ENCODE measurements at regions not wholly inside any gene's neighbourhood (a gene's known extent, or its start where the extent isn't known, plus 50 kb on each side); places are given as distances from the start of the nearest gene placed in this dataset.

DNA sequence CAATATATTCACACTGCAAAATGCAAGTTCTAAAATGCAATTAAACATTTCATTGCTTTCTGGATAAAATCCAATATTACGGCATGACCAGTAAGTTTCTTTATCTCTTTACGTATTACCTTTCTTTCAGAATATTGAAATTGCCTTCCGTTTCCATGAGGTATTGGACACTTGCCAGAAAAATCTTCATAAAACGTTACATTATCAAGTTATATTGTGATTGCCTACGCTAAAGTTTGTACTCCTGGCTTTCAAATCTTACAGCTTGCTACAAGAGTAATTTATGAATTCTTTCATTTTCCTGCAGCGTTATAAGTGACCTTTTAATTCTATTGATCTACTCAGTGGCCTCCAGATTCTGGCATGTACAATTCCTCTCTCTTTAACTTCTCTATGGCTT is 1349.3 kb downstream of the OTOL1 start:
- no peak for DNase-seq (ENCODE audit: missing footprints)
- intact Hi-C loops (cut with DNase I) = no loop called here
- ATAC-seq = no peak

DNA sequence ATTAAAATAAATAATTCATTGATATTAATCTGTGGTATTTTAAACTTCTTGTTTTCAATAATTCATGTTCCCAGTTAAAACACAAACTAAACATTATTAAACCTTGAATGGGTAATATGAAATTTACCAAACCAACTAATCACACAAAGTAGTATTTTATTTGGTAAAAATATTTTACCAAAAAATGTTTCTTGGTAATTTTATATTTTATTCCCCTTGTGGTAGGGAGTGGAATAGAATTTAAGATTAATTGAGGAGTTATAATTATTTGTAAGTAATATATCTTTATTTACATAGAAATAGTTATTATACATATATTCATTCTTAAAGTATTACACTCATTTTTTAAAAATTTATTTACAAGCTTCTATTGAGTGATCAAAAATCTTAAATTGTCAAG is 1350.9 kb downstream of the OTOL1 start:
- intact Hi-C loops (cut with DNase I) = no loop called here
- ATAC-seq = no peak
- DNase-seq (ENCODE audit: missing footprints) = no peak

DNA sequence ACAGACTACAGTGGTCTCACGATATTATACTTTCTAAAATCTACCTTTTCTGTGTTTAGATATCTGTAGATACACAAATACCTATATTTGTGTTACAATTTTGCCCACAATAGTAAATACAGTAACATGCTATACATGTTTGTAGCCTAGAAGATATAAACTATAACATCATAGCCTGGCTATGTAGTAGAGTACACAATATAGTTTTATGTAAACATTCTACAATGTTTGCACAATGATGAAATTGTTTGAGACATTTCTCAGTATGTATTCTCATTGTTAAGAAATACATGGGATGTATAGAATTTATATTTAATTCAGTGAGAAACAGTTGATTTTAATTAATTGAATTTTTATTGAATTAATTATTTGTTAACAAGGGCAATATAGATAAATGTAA is 1367.0 kb downstream of the OTOL1 start:
- intact Hi-C loops (cut with DNase I) = no loop called here
- ATAC-seq (no peak), DNase-seq (ENCODE audit: missing footprints) (no peak)

DNA sequence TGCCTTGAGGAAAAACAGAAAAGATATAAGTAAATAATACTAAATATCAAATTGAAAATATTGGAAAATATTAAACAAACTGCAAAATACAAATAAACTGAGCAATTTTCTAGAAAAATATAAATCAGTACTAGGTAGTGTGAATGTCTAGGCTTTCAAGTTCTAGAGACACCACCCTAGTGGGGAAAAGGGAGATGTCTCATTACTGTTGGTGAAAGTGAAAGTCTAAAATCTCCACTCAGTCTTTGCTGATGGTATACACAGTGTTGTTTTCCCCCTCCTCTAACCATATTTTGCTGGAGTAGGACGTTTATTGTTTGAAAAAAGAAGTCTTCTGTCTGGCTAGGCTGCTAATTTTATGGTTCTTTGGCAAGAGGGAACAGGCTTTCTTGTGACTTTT is 1368.9 kb downstream of the OTOL1 start:
- intact Hi-C loops (cut with DNase I) = no loop called here

DNA sequence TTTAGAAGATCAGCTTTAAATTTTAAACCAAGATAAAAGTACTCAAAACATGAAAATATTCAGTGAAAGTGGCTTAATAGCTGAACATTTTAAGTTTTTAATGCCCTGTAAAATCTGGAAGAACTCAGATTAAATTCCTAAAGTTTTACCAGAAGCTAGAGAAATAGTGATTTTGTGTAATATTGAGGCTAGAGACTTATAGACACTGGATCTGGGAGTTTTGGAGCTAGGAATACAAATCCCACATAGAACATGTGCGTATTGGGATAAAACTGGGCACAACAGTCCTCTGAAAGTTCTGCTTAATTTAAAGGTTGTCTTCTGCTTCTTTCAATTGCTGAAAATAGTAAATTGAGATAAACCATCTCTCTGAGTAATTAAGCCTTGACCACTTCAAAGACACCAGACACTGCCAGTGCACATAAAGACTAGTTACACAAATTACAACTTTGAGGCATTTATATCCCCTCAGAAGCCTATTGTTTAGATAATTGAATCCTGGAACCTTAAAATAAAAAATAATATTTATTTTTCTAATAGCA is 1382.5 kb downstream of the OTOL1 start:
- DNase-seq (ENCODE audit: missing footprints) (no peak), ATAC-seq (no peak)
- intact Hi-C loops (cut with DNase I) = no loop called here

More for the DNA sequence above, 1368.9 kb downstream of the OTOL1 start:
- DNase-seq (ENCODE audit: missing footprints) (no peak), ATAC-seq (no peak)

DNA sequence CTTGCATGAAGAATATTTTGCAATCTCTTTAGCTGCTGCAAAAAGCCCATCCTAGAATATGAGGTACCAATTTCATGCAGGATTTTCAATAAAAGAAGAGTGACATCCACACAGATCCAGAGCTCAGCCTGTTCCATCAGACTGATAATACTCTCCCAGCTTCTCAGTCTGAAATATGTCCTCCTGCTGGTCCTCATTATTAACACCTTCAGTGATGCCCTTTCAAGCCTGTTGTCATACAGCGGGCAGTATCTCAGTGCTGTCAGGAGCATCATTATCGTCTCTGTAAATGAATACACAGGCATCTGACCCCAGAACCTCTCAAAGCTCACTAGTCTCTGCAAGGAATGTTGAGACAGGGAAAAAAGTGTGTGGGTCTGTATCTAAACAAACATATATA is 1387.8 kb downstream of the OTOL1 start:
- no peak for ATAC-seq

DNA sequence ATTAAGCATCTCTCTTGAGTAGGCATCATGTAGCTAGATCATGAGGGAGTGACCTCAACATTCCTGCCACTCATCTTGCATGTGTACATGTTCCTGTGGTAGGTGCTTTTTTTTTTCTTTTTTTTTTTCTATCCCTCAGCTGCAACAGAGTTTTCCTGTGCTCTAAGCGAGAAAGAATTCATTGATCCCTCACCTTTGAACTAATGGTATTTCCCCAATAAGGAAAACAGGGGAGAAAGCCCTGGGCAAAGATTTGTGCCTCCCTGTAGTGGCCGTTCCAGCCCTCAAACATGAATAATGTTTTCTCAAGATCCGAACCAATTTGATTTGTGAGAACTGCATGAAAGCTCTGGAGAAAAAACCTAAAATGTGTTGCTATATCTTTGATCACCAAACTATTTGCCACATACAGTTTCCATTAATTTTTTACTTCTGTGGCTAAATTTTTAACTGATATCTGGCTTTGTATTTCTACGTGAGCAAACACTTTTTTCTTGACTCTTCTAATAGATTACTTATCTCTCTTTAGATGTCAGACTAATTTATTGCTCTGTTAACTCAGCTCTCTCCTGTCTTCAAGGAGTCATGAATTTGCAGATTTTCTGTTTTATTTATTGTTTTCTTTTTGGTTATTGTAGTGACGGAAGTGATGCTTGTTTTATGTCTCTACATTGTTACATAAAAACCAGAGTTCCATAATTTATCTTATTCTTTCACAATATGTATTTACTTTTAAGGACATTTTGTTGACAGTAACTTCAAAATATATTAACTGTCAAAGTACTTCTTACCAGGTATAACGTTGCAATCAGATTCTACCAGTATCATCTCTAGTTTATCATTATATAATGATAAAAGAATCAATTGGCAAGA is 1396.5 kb downstream of the OTOL1 start:
- no peak for ATAC-seq
- DNase-seq (ENCODE audit: missing footprints) = no peak
- intact Hi-C loops (cut with DNase I) = no loop called here

More for the DNA sequence above, 1387.8 kb downstream of the OTOL1 start:
- DNase-seq (ENCODE audit: missing footprints) = no peak
- intact Hi-C loops (cut with DNase I) = no loop called here

DNA sequence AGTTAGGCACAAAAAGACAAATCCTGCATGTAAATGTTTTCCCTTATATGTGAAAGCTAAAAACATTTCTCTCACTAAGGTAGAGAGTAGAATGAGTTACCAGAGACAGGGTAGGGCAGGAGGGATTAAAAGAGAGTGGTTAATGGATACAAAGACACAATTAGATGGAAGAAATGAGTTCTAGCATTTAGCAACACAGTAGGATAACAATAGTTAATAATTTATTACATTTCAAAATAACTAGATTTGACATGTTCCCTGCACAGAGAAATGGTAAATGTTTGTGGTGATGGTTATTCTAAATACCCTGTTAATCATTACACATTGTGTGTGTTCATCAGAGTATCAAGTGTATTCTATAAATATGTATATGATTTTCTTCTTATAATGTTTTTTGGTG is 1400.7 kb downstream of the OTOL1 start:
- no peak for DNase-seq (ENCODE audit: missing footprints)
- intact Hi-C loops (cut with DNase I) = no loop called here
- ATAC-seq = no peak

DNA sequence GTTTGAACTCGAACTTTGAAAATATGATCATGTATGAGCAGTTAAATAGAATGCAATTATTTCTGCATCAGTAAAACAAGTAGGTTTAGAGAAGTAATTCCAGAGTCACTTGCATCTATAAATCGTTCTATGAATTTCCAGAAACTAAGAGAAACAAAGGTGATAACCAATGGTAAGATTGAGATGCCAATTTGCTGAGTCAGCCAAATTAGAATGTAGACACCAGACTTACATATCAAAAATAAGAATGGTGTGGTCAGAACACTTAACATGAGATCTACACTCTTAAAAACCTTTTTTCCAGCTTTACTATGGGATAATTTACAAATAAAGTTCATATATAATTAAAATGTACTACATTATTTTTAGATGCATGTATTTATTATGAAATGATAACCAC is 1435.9 kb downstream of the OTOL1 start:
- DNase-seq (ENCODE audit: missing footprints) (no peak), ATAC-seq (no peak)
- intact Hi-C loops (cut with DNase I) = no loop called here

DNA sequence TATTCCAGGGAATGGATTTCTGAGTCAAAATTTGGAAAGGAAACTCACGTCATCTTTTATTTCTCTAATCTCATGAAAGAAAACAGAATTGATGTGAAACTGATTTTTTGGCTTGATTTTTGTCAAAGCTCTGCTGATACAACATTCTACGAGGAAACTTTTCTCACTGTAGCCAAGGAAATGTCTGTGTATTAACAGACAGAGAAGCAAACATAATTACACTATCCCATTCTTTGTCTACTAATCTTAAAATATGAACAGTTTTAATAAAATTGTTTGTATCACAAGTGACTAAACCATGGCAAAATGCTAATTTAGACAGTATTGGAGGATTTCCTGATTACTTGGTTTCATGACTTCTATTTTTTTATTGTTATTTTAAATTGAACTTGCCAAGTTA is 1437.0 kb downstream of the OTOL1 start:
- DNase-seq (ENCODE audit: missing footprints) (no peak), ATAC-seq (no peak)
- intact Hi-C loops (cut with DNase I) = no loop called here

DNA sequence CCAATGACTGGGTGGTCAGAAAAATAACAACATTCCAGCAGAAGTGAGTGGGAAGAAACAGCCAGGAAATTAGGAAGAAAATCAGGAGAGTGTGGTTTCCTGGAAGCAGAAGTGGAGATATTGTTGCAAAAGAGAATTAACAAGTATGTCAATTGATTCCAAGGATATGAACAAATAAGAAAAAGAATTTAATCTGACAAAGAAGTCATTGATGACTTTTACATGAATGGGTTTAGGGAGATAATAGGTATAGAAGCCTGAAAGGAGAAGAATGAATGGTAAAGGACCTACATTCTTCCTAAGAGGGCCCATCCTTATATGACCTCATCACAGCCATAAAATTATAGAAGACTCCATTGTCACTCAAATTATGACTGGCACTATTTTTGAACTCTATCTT is 1440.1 kb downstream of the OTOL1 start:
- ATAC-seq = no peak
- no peak for DNase-seq (ENCODE audit: missing footprints)
- intact Hi-C loops (cut with DNase I) = no loop called here

DNA sequence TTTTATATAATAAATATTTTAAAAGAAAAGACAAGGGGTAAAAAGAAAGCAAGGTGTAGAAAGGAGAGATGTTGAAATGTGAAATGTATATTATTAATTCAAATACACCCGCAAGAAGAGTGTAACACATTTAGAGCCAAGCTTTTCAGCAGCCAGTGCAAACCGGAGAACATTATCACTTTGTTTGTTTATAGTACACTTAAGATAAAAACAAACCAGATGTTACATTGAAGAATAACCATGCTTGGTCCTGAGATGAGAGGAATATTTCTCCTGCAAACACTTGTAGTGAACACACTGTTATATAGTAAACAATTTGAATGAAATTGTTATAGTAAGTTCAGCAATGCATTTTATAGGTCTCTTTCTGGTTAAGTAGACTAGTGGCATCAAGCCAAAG is 1441.5 kb downstream of the OTOL1 start:
- DNase-seq (ENCODE audit: missing footprints) (no peak), ATAC-seq (no peak)

DNA sequence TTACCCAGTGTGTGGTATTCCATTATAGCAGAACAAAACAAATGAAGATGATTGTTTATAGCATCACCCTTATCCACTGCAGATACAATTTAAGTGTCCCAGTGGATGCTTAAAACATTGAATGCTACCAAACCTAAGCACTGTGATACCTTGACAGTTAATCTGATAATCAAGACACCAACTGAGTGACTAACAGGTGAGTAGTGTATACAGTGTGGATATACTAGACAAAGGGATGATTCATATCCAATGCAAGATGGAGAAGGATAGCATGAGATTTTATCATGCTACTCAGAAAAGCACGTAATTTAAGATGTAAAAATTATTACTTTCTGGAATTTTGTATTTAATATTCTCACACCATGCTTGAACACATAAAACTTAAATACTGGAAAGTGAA is 1449.0 kb downstream of the OTOL1 start:
- intact Hi-C loops (cut with DNase I) = no loop called here
- no peak for DNase-seq (ENCODE audit: missing footprints)
- ATAC-seq = no peak

More for the DNA sequence above, 1441.5 kb downstream of the OTOL1 start:
- intact Hi-C loops (cut with DNase I) = no loop called here

DNA sequence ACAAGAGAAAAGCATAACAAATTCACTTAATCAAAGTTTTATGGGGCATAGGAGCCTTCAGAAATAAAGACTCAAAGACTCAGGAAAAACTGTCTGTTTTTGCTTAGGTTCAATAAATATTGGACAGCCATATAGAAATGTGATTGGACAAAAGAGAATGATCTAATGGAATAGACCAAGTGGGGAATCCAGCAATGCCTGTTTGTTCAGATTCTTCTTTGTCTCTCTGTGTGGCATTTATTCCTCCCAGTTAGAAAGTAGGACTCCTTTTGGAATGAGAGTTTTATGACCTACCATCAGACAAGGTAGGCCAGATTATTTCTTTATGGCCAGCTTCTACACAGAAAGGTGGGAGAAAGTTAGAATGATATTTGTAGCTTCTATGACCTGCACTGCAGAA is 1460.1 kb downstream of the OTOL1 start:
- no peak for ATAC-seq

DNA sequence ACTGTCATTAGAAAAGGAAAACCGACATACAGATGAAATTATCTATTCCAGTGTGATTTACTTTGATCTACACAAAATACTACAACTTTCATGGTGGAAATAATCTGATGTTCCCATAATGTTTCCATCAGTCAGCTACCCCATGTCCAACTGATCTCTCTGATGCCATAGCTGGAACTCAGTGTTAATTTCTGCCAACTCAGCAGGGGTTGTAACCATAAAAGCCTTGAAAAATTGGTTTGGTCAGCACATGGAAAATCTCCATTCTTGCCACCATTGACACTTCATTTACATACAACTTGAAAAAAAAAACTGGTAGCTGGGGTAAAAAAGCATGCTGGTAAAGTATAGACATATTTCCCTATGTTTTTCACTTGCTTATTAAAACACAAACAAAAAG is 1463.7 kb downstream of the OTOL1 start:
- intact Hi-C loops (cut with DNase I) = no loop called here
- no peak for DNase-seq (ENCODE audit: missing footprints)
- no peak for ATAC-seq

More for the DNA sequence above, 1460.1 kb downstream of the OTOL1 start:
- no peak for DNase-seq (ENCODE audit: missing footprints)
- intact Hi-C loops (cut with DNase I) = no loop called here

DNA sequence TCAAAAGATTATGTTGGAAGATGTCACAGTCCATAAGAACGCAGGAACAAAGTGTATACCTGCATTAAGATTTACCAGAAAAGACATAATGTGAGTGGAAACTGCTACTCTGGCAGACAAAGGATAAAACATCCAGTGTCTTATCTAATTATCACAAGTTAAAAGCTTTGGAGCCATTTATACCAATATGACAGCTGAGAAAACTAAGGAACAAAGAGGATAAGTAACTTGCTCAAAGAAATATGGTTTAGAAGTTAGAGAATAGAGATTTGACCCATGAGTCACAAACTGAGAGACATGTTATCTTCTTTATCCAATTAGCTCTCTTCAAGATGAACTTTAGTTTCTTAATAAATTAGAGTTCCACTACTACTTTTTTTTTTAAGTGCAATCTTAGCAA is 1473.7 kb downstream of the OTOL1 start:
- DNase-seq (ENCODE audit: missing footprints) (no peak), ATAC-seq (no peak)
- intact Hi-C loops (cut with DNase I) = no loop called here

DNA sequence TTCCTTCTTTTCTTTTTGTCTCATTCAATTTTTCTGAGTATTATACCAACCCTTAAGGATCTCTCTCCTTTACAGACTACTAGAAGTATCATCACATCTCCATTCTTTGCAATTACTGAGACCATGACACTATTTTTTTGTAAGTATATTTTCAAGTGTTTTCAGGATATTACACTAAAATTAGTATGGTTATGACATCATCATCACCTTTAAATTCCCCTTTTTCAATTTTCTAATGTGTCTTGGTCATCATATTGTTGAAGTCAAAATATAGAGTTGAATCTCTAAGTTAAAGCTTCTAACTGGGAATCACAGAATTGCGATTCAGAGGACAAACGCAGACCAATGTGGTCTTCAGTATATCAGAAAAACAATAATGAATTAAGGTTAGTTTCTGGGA is 1475.1 kb downstream of the OTOL1 start:
- ATAC-seq (no peak), DNase-seq (ENCODE audit: missing footprints) (no peak)
- intact Hi-C loops (cut with DNase I) = no loop called here

DNA sequence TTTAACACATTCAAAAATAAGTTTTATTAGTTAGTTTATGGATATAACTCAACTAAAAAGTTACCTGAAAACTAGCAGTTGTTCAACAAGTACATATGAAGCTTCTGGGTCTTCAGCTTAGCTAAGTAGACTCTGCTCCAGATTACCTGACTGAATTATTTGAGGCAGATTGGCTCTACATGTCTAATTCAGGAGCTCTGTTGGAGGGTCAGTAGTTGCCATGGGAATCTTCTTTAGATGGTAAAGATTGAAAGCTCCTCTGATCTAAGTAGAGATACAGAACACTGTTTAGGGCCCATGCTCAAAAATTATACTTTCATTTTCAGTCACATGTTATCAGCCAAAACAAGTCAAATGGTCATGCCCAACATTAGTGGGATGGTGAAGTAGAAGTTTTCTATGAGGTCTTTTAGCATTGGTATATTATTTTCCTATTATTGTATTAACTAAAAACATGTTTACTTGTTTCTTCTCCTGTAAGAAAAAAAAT is 1476.9 kb downstream of the OTOL1 start:
- intact Hi-C loops (cut with DNase I) = no loop called here
- DNase-seq (ENCODE audit: missing footprints) = no peak
- no peak for ATAC-seq

DNA sequence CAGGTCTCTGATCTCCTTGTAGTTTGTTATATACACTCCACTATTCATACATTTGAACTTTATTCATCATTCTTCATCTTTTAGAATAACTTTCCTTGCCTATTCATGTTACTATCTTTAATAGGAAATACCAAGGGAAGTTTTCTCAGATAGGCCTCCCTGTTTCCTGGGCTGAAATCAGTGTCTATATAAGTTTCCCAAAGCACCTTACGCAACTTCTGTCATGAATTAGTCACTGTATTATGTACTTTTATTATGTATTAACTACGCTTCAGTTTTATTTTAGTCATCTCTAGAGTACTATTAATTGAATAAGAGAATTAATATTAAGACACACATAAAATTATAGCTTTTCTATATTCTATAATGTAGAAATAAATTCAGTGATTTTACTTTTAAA is 1481.5 kb downstream of the OTOL1 start:
- no peak for DNase-seq (ENCODE audit: missing footprints)
- intact Hi-C loops (cut with DNase I) = no loop called here
- no peak for ATAC-seq

DNA sequence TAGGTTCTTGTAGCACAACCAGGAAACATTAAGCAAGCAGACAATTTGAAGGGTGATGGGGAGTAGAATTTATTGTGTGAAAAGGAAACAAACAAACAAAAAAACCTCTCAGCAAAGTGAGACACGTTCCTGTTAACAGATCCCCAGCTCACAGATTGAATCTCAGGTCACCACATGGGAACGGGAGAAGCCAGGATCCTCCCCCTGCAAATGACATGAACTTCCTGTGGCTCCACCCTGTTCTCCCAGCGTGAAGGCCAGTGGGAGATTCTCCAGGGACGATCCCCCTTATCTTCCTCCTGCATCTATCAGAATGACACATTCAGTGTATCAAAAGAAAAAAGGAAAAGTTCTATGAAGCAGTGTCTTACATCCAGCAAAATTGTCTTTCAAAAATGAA is 1488.1 kb downstream of the OTOL1 start:
- ATAC-seq = no peak
- no peak for DNase-seq (ENCODE audit: missing footprints)
- intact Hi-C loops (cut with DNase I) = no loop called here

Data from Right ventricle myocardium inferior (tissue), 1 donor.